GM18520 (cell line): ENCODE measurements at regions not wholly inside any gene's neighbourhood (a gene's known extent, or its start where the extent isn't known, plus 50 kb on each side); places are given as distances from the start of the nearest gene placed in this dataset.

Source experiments
- ATAC-seq: cut with Tn5 transposase; IDR thresholded peaks from one replicate; pipeline ENCODE4 v1.9.1; 2021; ENCODE audit not compliant: unreplicated experiment

- no peak for ATAC-seq
Observed at GRCh38 chr2:9738062-9738461, 105.2 kb upstream of the TAF1B start.

GRCh38 chr2:9738535-9739496, 104.5 kb upstream of the TAF1B start:
- no peak for ATAC-seq

GRCh38 chr2:9739531-9739964, 103.7 kb upstream of the TAF1B start:
- no peak for ATAC-seq

GRCh38 chr2:9740382-9741073, 102.7 kb upstream of the TAF1B start:
- no peak for ATAC-seq

GRCh38 chr2:9741110-9741509, 102.2 kb upstream of the TAF1B start:
- ATAC-seq = no peak

- no peak for ATAC-seq
Observed at GRCh38 chr2:9742601-9743000, 100.7 kb upstream of the TAF1B start.

GRCh38 chr2:9744256-9745004, 98.8 kb upstream of the TAF1B start:
- ATAC-seq = no peak

GRCh38 chr2:9745153-9745899, 97.9 kb upstream of the TAF1B start:
- no peak for ATAC-seq

- no peak for ATAC-seq
Observed at GRCh38 chr2:9747396-9747795, 95.9 kb upstream of the TAF1B start.

- no peak for ATAC-seq
Observed at GRCh38 chr2:9748577-9748976, 94.7 kb upstream of the TAF1B start.

- no peak for ATAC-seq
Observed at GRCh38 chr2:9749546-9750223, 93.6 kb upstream of the TAF1B start.

GRCh38 chr2:9750224-9751215, 92.8 kb upstream of the TAF1B start:
- no peak for ATAC-seq

- no peak for ATAC-seq
Observed at GRCh38 chr2:9751831-9752230, 91.4 kb upstream of the TAF1B start.

- peak; percentile 18 for ATAC-seq
Observed at GRCh38 chr2:9752441-9753275, 90.6 kb upstream of the TAF1B start.

GRCh38 chr2:9753276-9753600, 90.0 kb upstream of the TAF1B start:
- ATAC-seq = peak; percentile 47

GRCh38 chr2:9753665-9754531, 89.4 kb upstream of the TAF1B start:
- peak; percentile 53 for ATAC-seq

- ATAC-seq = no peak
Observed at GRCh38 chr2:9754532-9754887, 88.8 kb upstream of the TAF1B start.
